Activated T-cell treated with anti-CD3 and anti-CD28 coated beads for 4 hours (primary cell): ENCODE measurements at regions not wholly inside any gene's neighbourhood (a gene's known extent, or its start where the extent isn't known, plus 50 kb on each side); places are given as distances from the start of the nearest gene placed in this dataset.

ENCODE experiments used
- DNase-seq: peaks from one replicate; pipeline ENCODE4 v3.0.0-alpha.2; 2020

- DNase-seq = no peak
Observed at GRCh38 chr14:101233808-101234207, 327.5 kb upstream of the DIO3 start.

GRCh38 chr14:101234244-101234937, 326.9 kb upstream of the DIO3 start:
- DNase-seq = no peak

- no peak for DNase-seq
Observed at GRCh38 chr14:101234999-101235334, 326.3 kb upstream of the DIO3 start.

GRCh38 chr14:101235335-101236103, 325.8 kb upstream of the DIO3 start:
- no peak for DNase-seq

- DNase-seq = no peak
Observed at GRCh38 chr14:101236496-101237251, 324.6 kb upstream of the DIO3 start.

- no peak for DNase-seq
Observed at GRCh38 chr14:101237252-101237616, 324.1 kb upstream of the DIO3 start.

- no peak for DNase-seq
Observed at GRCh38 chr14:101239065-101239464, 322.2 kb upstream of the DIO3 start.

GRCh38 chr14:101241147-101241546, 320.1 kb upstream of the DIO3 start:
- no peak for DNase-seq

GRCh38 chr14:101241807-101242278, 319.5 kb upstream of the DIO3 start:
- no peak for DNase-seq

GRCh38 chr14:101242442-101243385, 318.6 kb upstream of the DIO3 start:
- DNase-seq = no peak

- DNase-seq = no peak
Observed at GRCh38 chr14:101243587-101244338, 317.5 kb upstream of the DIO3 start.

GRCh38 chr14:101246894-101247841, 314.1 kb upstream of the DIO3 start:
- no peak for DNase-seq

- no peak for DNase-seq
Observed at GRCh38 chr14:101247842-101248725, 313.2 kb upstream of the DIO3 start.

- DNase-seq = no peak
Observed at GRCh38 chr14:101248840-101249675, 312.2 kb upstream of the DIO3 start.

- no peak for DNase-seq
Observed at GRCh38 chr14:101249676-101250036, 311.6 kb upstream of the DIO3 start.

GRCh38 chr14:101250336-101250947, 310.9 kb upstream of the DIO3 start:
- no peak for DNase-seq

- no peak for DNase-seq
Observed at GRCh38 chr14:101250948-101251811, 310.1 kb upstream of the DIO3 start.
